Stomach (tissue), 4 donors: ENCODE measurements at regions not wholly inside any gene's neighbourhood (a gene's known extent, or its start where the extent isn't known, plus 50 kb on each side); places are given as distances from the start of the nearest gene placed in this dataset.
"Not testable (repeated sequence)": the region's sequence is repeated elsewhere in the genome, so short reads cannot be mapped to it uniquely, and the experiment has no call there.

ENCODE experiments used
- CTCF ChIP-seq, 7 experiments: fragments of 450-650 bp in 4 of 7; fragments of 200-600 bp in 3 of 7; sonication (generic) in 3 of 7; IDR thresholded peaks; one replicate each; pipeline ENCODE4 v1.5.1; 2016 to 2019; ENCODE audit warnings: antibody characterized with exemption in 7 of 7, control low read depth in 2 of 7, mild to moderate bottlenecking in 1 of 7
- EP300 ChIP-seq: sonication (generic); formaldehyde crosslinking; IDR thresholded peaks from one replicate; pipeline ENCODE4 v1.6.1; 2017; ENCODE audit warnings: antibody characterized with exemption
- POLR2A ChIP-seq, 4 donors: fragments of 450-650 bp; IDR thresholded peaks; one replicate each; pipeline ENCODE4 v1.6.1; 2016; ENCODE audit warnings: antibody characterized with exemption in 4 of 4, control low read depth in 2 of 4, mild to moderate bottlenecking in 1 of 4, moderate library complexity in 1 of 4

DNA sequence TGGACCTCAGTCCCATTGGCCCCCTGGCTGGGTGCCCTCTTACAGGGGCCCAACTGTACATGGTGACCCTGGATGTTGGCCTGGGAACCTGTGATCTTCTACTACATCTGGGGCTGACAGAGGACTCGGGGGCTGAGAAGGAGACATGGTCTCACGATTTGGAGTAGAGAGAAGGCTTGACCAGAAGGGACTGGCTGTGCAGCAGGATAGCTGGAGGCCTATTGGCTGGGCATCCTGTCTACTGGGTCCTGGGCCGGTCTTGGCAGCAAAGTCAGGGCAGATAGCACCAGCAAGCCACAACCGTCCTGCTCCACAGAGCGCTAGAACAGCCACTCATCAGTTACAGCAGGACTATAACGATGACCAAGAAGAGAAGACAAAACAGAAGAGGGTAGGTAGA lies 66.4 kb upstream of the PLGLB1 start:
- TF ChIP-seq CTCF (IDR thresholded peaks at IDR 0.05); POLR2A (IDR thresholded peaks at IDR 0.05); EP300: not testable (repeated sequence)
